ENCODE measurements at regions not wholly inside any gene's neighbourhood (a gene's known extent, or its start where the extent isn't known, plus 50 kb on each side); places are given as distances from the start of the nearest gene placed in this dataset.

GRCh38 chr1:189654906-189655305 lies 822.8 kb downstream of the BRINP3 start:
- TF ChIP-seq, protein P1, sequence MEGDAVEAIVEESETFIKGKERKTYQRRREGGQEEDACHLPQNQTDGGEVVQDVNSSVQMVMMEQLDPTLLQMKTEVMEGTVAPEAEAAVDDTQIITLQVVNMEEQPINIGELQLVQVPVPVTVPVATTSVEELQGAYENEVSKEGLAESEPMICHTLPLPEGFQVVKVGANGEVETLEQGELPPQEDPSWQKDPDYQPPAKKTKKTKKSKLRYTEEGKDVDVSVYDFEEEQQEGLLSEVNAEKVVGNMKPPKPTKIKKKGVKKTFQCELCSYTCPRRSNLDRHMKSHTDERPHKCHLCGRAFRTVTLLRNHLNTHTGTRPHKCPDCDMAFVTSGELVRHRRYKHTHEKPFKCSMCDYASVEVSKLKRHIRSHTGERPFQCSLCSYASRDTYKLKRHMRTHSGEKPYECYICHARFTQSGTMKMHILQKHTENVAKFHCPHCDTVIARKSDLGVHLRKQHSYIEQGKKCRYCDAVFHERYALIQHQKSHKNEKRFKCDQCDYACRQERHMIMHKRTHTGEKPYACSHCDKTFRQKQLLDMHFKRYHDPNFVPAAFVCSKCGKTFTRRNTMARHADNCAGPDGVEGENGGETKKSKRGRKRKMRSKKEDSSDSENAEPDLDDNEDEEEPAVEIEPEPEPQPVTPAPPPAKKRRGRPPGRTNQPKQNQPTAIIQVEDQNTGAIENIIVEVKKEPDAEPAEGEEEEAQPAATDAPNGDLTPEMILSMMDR (IDR thresholded peaks at IDR 0.05) = no peak
- TF ChIP-seq POLR2A (IDR thresholded peaks at IDR 0.05) = no peak

Data from esophagus squamous epithelium (tissue), 4 donors.